NCI-H226 (cell line): ENCODE measurements at regions not wholly inside any gene's neighbourhood (a gene's known extent, or its start where the extent isn't known, plus 50 kb on each side); places are given as distances from the start of the nearest gene placed in this dataset.
A peak's percentile ranks its signal among the peaks of the same experiment; 100 is the strongest.

Source experiments
- DNase-seq: peaks from one replicate; pipeline ENCODE4 v3.0.0-alpha.2; 2015

- DNase-seq: peak; percentile 24
These were observed 228.5 kb upstream of the PMFBP1 start for GRCh38 chr16:72400257-72401083.

- DNase-seq: no peak
These were observed 227.9 kb upstream of the PMFBP1 start for GRCh38 chr16:72399811-72400210.

DNA sequence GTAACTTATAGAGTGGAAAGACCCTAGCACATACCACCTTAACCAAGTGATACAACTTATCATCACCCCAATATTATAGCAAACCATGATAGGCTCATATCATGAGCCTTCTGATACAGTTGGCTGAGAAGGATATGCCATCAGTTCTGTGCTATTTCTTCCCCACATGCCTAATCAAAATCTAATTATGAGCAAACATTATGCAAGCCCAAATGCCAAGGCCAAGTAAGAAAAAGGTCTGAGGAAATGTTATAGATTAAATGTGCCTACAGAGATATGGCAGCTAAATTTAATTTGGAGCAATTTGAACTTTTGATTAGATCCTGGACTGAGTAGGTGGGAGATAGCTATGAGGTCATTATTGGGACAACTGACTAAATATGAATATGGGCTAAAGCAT is 225.9 kb upstream of the PMFBP1 start:
- no peak for DNase-seq

- DNase-seq: no peak
These were observed 222.6 kb upstream of the PMFBP1 start for GRCh38 chr16:72394526-72394925.

DNA sequence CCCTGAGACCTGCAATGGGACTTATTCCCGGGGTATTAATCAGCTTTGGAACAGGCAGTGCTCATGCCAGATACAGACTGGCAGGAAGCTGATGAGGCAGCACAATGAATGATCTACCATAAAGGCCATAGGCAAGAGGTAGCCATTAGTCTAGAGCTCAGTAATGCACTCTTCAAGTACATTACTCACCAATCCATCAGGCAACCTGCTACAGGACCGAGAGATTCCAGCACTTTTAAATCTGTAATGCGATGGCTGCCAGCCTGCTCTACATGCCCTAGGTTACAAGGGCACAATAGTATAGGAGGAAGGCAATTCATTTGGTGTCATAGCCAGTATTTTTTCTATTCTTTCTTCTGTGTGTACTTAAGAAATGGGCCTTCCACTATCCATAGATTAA is 217.8 kb upstream of the PMFBP1 start:
- no peak for DNase-seq

DNA sequence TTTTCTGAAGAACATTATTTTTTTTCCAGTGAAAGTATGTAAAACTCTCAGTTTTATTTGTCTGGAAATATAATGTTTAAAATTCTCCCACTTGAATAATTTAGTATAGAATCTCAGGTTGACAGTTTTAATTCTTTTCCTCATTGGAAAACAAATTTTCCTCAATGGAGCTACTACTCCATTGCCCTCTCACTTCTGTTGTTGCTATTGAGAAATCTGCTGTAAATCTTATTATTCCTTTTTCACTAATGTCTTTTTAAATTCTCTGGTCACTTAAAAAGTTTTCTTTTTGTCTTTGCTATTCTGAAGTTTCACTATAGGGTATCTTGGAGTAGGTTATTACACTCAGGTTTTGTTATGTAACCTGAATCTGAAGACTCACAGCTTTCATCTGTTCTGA is 216.1 kb upstream of the PMFBP1 start:
- no peak for DNase-seq

GRCh38 chr16:72384651-72385050 is 212.7 kb upstream of the PMFBP1 start:
- DNase-seq: no peak

GRCh38 chr16:72380283-72380682 is 208.3 kb upstream of the PMFBP1 start:
- DNase-seq: no peak

- no peak for DNase-seq
These were observed 201.2 kb upstream of the PMFBP1 start for GRCh38 chr16:72373201-72373600.

GRCh38 chr16:72372087-72373045 is 200.4 kb upstream of the PMFBP1 start:
- no peak for DNase-seq

GRCh38 chr16:72371307-72372086 is 199.5 kb upstream of the PMFBP1 start:
- DNase-seq: peak; percentile 20

GRCh38 chr16:72369274-72369673 is 197.3 kb upstream of the PMFBP1 start:
- DNase-seq: no peak

GRCh38 chr16:72367851-72368250 is 195.9 kb upstream of the PMFBP1 start:
- DNase-seq: no peak

DNA sequence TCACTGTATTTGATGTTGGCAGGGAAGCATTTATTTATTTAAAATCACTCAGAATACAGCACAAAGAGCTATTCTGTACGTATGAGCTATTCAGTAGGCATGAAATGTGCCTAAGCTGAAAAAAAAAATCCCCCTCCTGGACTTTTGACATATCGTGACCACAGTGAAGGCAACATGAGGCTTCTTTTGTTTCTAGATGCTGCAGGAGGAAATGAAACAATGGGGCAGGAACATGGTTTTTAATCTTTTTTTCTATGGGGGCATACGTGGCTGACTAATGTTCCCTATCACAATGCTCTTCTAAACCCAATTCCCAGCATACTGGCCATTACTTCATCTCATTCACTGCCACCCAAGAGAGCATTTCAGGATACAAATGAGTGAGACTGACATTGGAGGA is 191.0 kb upstream of the PMFBP1 start:
- DNase-seq: no peak

GRCh38 chr16:72362476-72362875 is 190.5 kb upstream of the PMFBP1 start:
- DNase-seq: no peak

DNA sequence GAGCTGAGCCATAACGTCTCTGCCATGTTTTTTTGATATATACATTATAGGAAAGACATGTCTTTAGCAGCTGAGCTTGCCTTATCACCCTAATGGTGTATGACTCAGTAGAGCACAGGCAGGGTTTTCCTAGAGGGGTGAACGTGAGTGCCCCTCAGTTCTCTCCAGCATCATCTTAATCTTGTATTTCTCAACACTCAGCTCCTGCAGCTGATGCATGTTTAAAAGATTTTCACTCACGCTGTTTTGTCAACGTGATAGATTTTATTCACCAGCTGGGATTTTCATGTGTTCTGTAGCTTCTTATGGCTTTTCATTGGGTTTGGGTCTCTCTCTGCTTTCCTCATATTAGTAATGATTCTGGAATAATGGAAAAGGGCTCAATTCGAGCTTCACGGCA is 186.0 kb upstream of the PMFBP1 start:
- DNase-seq: peak; percentile 45

- DNase-seq: peak; percentile 43
These were observed 183.6 kb upstream of the PMFBP1 start for GRCh38 chr16:72355561-72355960.

- DNase-seq: no peak
These were observed 177.8 kb upstream of the PMFBP1 start for GRCh38 chr16:72349719-72350118.

- DNase-seq: no peak
These were observed 161.0 kb upstream of the PMFBP1 start for GRCh38 chr16:72332926-72333325.

- no peak for DNase-seq
These were observed 152.6 kb upstream of the PMFBP1 start for GRCh38 chr16:72324578-72324977.

GRCh38 chr16:72317446-72317845 is 145.5 kb upstream of the PMFBP1 start:
- no peak for DNase-seq

GRCh38 chr16:72313903-72314302 is 141.9 kb upstream of the PMFBP1 start:
- DNase-seq: no peak

- no peak for DNase-seq
These were observed 140.9 kb upstream of the PMFBP1 start for GRCh38 chr16:72312828-72313227.
